Urothelium cell line (cell line): ENCODE measurements at regions not wholly inside any gene's neighbourhood (a gene's known extent, or its start where the extent isn't known, plus 50 kb on each side); places are given as distances from the start of the nearest gene placed in this dataset.

ENCODE experiments used
- DNase-seq: peaks from one replicate; pipeline ENCODE4 v3.0.0; 2011; ENCODE audit warnings: low spot score, mixed read lengths
- FAIRE-seq: peaks from 2 replicates; lab custom pipeline; 2011; peaks lifted over from hg19 to GRCh38; lab: Jason Lieb, UNC

- no peak for FAIRE-seq
- no peak for DNase-seq
Measured at GRCh38 chr13:39965309-39965708, 309.8 kb downstream of the COG6 start.

DNA sequence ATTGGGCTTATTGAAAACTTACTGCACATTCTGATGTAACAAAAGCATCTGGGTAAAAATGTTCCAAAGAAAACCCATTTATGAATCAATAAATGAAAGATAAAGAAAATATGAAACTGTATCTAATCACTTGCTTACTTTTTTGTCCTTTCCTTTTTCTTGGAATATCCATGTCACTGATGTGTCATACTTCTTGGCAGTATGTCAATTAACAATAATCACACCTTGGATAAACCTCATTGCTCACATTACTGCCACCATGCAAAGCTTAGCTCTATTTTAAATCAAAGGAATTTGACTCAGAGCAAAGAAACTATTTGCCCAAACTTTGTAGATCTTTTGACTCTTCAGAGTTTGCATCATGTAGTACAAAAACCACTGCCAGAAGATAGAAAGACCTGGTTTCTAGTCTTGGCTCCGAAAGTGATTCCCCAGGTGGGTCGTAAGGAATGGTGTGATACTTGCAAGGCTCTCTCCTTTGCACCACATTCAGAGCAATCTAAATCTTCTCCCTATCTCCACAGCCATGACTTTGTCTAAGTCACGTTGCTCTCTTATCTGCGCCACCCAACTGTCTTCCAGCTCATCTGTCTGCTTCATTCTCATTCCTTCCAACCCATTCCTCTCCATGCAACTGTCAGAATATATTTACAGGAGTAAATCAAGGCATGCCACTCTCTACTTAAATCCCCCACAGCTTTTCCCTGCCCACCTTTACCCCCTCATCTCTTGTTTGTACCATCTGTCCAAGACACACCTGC is 311.9 kb downstream of the COG6 start:
- no peak for FAIRE-seq

DNA sequence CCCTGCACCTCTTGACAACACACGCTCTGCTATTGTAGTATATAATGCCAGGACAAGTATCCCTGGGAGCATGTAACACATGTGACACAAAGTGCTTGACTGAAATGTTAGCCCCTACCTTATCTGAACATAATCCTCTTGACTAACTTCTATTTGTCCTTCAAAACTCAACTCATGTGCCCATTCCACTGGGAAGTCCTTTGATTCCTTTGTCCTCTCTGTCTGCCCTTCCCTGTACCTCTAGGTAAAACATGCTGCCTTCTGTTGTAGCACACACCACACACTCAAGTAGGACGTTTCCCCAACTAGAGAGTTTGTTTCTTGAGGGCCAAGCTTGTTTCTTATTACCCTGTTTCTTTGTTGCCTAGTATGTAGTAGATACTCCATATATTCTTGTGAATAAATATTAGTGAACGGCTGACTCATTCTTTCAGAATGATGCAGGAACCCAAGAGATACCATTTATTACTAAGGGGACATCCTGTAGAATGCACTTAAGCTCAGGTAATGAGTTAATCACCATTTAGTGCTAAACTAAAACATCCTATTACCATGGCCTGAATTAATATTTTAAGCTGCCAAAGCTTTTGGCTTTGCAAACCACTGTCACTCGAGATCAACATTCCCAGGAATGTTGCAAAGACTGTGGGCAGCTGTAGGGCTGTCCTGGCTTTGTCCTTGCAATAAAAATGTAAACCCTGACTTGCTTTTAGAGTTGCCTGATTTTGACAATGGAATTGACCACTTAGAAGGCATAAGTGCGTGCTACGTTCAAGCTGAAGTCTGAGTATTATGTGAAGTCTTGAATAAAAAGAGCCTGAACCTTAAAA is 313.4 kb downstream of the COG6 start:
- no peak for FAIRE-seq
- DNase-seq, result no peak

More for the DNA sequence above, 311.9 kb downstream of the COG6 start:
- DNase-seq, result no peak

DNA sequence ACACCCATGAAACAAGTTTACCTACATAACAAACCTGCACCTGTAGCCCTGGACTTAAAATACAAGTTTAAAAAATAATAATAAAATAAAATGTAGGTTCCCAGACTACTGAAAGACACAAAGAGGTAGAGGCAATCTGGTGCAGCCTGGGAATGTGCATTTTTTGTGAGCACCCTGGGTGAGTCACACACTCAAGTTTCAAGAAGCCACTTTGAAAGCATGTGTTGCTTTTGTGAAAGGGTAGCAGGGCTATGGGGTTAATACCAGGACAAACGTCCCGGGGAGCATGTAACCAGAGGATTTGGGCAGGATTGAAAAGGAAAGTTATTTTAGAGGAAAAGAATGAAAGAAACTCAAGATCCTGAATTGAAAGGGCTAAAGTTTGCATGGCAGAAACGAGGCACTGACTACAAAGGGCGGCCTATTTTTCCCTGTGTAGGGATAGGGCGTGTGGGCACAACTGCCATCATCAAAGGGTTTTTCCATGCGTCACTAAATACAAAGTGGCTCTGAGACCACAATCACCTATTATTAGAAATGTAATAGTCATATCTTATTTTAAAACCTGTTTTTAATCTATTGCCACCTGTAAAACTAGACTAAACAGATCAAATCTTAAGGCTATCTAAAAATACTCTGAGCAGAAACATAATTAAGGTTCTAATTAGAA is 314.9 kb downstream of the COG6 start:
- FAIRE-seq, result no peak
- no peak for DNase-seq

DNA sequence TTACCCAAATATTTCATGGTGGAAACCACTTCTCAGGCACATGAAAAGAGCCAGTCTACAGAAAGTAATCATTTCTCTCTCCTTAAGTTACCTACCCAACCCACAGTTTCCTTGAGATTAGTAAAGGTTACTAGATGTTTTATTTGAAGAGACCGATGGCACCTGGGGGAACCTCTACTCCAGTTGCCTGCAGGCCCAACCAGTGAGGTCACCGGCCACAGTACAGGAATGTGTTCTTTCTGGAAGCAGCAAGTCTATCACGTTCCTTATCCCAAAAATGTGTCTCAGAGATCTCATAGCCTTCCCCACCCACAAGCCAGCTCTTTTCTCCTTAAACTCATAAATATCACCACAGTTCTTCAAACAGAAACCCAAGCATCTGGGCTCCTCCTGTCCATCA is 316.1 kb downstream of the COG6 start:
- FAIRE-seq (no peak), DNase-seq (no peak)

- FAIRE-seq (no peak), DNase-seq (no peak)
Measured at GRCh38 chr13:39976481-39976880, 321.0 kb downstream of the COG6 start.

GRCh38 chr13:39981056-39981455 is 325.6 kb downstream of the COG6 start:
- no peak for FAIRE-seq
- DNase-seq, result no peak

- no peak for DNase-seq
- FAIRE-seq, result no peak
Measured at GRCh38 chr13:39982745-39983144, 327.3 kb downstream of the COG6 start.

DNA sequence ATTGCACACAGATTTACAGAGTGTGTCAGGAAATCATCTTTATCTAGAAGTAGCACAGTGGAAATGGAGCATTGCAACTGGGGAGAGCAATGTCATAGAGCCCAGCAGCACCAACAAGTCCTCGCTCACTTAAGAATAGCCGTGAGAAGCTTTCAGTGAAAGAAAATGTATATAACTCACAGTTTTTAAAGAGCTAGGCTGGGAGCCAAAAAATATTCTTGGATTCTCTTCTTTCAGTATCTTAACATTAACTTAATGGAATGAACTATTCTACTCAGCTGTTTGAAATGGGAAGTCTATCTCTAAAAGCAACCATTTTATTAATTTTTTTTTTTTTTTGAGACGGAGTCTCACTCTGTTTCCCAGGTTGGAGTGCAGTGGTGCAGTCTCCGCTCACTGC is 329.6 kb downstream of the COG6 start:
- DNase-seq (no peak), FAIRE-seq (no peak)

GRCh38 chr13:39988351-39988750 is 332.9 kb downstream of the COG6 start:
- FAIRE-seq, result no peak
- no peak for DNase-seq

GRCh38 chr13:39998166-39998565 is 342.7 kb downstream of the COG6 start:
- FAIRE-seq (no peak), DNase-seq (no peak)

- FAIRE-seq, result no peak
- no peak for DNase-seq
Measured at GRCh38 chr13:40002016-40002415, 346.6 kb downstream of the COG6 start.

DNA sequence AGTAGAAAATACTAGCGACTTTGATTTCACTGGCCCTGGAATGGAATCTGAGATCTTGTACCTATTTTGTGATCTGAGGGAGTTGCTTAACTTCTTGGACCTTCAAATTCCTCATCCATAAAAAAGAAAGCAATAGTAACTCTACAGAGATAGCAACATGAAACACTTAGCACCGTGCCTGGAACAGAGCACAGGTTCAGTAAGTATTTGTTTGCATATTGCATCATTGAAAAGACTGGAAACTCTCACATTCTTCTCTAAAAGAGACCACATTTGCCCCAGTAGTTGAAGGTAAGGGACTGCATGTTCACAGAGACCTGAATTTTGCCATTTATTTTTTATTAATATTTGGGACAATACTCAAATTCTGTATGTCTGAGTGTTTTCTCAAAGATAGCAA is 358.1 kb downstream of the COG6 start:
- no peak for DNase-seq
- FAIRE-seq, result no peak

DNA sequence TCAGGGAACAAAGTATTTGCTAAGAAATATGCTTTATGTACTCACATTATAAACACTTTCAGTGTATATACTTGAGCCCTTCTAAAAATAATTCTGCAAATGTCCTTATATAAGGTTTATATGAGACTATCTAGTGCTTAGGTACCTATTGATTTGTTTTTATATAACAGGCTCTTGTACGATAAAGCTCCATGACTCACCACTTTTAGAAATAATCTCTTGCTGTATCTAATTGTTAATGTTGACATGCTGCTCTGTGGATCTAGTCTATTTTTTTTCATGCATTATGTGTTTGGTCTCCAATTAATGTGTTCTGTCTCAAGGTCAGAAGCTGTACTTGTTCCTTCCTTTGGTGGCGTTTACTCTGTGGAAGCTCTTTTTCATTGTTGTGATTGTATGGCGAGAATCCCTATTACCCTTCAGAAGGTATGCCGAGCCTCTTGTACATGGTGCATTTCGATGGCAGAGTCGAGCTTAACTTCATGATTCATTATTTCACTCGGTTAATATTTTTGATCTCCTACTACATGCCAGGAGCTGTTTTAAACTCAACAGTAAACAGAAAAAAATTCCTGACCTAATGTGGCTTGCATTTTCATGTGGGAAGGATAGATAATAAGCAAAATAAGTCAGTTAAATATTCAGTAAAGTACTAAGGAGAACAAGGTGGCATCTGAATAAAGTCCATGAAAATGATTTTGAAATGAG is 361.6 kb downstream of the COG6 start:
- DNase-seq (no peak), FAIRE-seq (no peak)

DNA sequence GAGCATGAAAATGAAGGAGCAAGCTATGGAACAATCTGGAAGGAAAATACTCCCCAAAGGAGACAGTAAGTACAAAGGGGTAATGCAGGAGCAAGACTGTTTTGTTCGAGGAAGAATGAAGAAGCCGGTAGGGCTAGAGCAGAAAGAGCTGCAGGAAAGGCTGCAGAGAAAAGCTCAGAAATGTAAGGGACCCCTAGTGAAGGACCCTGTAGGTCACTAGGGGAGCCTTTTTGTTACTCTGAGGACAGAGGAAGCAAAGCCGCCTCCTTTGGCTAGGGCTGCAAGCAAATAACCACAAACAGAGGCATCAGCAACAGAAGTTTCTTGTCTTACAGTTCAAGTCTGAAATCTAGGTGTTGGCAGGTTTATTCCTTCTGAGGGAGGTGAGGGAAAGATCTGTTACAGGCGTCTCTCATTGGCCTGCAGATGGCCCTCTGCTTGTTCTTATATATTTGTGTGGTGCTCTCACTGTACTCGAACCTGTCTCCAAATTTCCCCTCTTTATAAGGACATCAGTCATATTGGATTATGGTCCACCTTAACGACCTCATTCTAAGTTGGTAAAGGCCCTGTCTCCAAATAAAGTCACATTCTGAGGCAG is 362.3 kb downstream of the COG6 start:
- no peak for DNase-seq
- no peak for FAIRE-seq

- no peak for DNase-seq
- no peak for FAIRE-seq
Measured at GRCh38 chr13:40023595-40024203, 368.2 kb downstream of the COG6 start.

GRCh38 chr13:40024204-40024966 is 368.9 kb downstream of the COG6 start:
- no peak for FAIRE-seq

GRCh38 chr13:40024967-40025714 is 369.7 kb downstream of the COG6 start:
- DNase-seq (no peak), FAIRE-seq (no peak)

More at GRCh38 chr13:40024204-40024966, 368.9 kb downstream of the COG6 start:
- no peak for DNase-seq

DNA sequence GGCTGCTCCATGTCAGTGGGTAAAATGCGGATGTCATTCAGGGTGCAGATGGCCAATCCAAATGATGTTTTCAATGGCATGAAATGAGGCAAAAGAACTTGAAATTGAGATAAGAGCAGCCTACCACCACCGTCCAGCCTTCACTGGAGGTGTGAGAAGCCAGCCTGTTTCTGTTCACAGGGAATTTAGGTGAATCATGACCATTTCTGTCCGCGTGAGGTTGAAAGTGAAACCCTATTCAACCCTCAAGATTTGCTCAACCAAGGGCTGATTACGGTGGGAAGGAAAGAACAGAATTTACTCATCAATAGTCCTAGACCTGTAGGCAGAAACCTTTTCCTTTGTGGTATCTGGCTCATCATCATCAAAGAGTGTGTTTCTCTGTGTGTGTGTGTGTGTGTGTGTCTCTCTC is 370.7 kb downstream of the COG6 start:
- DNase-seq (no peak), FAIRE-seq (no peak)
